ENCODE measurements at regions not wholly inside any gene's neighbourhood (a gene's known extent, or its start where the extent isn't known, plus 50 kb on each side); places are given as distances from the start of the nearest gene placed in this dataset.
A peak's percentile ranks its signal among the peaks of the same experiment; 100 is the strongest.
"Not testable (repeated sequence)": the region's sequence is repeated elsewhere in the genome, so short reads cannot be mapped to it uniquely, and the experiment has no call there.

DNA sequence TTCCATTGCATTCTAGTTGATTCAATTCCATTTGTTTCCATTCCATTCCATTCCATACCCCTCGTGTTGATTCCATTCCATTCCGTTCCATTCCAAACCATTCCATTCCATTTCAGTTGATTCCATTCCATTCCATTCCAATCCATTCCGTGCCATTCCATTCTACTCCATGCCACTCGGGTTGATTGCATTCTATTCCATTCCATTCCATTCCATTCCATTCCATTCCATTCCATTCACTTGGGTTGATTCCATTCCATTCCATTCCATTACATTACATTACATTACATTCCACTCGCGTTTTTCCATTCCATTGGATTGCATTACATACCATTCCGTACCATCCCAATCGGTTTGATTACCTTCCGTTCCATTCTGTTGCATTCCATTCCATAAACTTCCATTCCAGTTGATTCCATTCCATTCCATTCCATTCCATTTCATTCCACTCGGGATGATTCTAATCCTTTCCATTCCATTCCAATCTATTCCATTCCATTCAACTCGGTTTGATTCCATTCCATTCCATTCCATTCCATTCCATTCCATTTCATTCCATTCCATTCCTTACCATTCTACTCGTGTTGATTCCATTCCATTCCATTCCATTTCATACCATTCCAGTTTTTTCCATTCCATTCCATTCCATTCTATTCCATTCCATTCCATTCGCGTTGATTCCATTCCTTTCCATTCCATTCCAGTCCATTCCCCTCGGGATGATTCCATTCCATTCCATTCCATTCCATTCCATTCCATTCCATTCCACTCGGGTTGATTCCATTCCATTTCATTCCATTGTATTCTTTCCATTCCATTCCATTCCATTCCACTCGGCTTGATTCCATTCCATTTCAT, 1140.4 kb downstream of the RPIA start:
- H3K4me3 ChIP-seq (ENCODE audit: low read length), result no peak overlapping the region
- TF ChIP-seq, protein P1, sequence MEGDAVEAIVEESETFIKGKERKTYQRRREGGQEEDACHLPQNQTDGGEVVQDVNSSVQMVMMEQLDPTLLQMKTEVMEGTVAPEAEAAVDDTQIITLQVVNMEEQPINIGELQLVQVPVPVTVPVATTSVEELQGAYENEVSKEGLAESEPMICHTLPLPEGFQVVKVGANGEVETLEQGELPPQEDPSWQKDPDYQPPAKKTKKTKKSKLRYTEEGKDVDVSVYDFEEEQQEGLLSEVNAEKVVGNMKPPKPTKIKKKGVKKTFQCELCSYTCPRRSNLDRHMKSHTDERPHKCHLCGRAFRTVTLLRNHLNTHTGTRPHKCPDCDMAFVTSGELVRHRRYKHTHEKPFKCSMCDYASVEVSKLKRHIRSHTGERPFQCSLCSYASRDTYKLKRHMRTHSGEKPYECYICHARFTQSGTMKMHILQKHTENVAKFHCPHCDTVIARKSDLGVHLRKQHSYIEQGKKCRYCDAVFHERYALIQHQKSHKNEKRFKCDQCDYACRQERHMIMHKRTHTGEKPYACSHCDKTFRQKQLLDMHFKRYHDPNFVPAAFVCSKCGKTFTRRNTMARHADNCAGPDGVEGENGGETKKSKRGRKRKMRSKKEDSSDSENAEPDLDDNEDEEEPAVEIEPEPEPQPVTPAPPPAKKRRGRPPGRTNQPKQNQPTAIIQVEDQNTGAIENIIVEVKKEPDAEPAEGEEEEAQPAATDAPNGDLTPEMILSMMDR (conservative IDR thresholded peaks at IDR 0.05; ENCODE audit: low read length), result no peak
- no peak for DNase-seq (ENCODE audit: low read depth)

DNA sequence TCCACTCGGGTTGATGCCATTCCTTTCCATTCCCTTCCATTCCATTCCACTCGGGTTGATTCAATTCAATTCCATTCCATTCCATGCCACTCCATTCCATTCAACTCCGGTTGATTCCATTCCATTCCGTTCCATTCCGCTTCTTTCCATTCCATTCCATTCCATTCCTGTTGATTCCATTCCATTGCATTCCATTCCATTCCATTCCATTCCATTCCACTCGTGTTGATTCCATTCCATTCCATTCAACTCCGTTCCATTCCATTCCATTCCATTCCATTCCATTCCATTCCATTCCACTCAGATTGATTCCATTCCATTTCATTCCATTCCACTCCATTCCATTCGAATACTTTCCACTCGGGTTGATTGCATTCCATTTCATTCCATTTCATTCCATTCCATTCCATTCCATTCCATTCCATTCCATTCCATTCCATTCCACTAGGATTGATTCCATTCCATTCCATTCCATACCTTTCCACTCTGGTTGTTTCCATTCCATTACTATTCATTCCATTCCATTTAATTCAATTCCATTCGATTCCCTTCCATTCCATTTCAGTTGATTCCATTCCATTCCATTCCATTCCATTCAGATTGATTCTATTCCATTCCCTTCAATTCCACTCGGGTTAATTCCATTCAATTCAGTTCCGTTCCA, 1141.8 kb downstream of the RPIA start:
- peak; percentile 22 for DNase-seq (ENCODE audit: low read depth)
- TF ChIP-seq, protein P1 (conservative IDR thresholded peaks at IDR 0.05; ENCODE audit: low read length), result no peak
- no peak overlapping the region for H3K4me3 ChIP-seq (ENCODE audit: low read length)

DNA sequence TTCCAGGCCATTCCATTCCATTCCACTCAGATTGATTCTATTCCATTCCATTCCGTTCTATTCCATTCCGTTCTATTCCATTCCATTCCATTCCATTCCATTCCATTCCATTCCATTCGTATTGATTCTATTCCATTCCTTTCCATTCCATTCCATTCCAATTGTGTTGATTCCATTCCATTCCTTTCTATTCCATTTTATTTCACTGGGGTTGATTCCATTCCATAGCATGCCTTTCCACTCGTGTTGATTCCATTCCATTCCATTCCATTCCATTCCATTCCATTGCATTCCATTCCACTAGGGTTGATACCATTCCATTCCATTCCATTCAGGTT, 1142.3 kb downstream of the RPIA start:
- TF ChIP-seq, protein P1 (conservative IDR thresholded peaks at IDR 0.05; ENCODE audit: low read length), result no peak
- peak; percentile 26 for DNase-seq (ENCODE audit: low read depth)
- H3K4me3 ChIP-seq (ENCODE audit: low read length), result no peak overlapping the region

DNA sequence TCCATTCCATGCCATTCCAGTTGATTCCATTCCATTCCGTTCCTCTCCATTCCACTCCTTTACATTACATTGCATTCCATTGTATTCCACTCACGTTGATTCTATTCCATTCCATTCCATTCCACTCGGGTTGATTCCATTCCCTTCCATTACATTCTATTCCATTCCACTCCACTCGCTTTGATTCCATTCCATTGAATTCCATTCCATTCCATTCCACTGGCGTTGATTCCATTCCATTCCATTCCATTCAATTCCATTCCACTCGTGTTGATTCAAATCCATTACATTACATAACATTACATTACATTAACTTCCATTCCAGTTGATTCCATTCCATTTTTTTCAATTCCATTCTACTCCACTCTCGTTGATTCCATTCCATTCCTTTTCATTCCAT, 1142.8 kb downstream of the RPIA start:
- no peak overlapping the region for H3K4me3 ChIP-seq (ENCODE audit: low read length)
- TF ChIP-seq, protein P1 (conservative IDR thresholded peaks at IDR 0.05; ENCODE audit: low read length), result no peak
- DNase-seq (ENCODE audit: low read depth), result no peak

DNA sequence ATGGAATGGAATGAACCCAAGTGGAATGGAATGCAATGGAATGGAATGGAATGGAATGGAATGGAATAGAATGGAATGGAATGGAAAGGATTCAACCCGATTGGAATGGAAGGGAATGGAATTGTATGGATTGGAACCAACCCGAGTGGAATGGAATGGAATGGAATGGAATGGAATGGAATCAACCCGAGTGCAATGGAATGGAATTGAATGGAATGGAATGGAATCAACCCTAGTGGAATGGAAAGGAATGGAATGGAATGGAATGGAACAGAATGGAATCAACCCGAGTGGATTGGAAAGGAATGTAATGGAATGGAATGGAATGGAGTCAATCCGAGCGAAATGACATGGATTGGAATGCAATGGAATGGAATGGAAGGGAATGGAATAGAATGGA, 1144.9 kb downstream of the RPIA start:
- DNase-seq (ENCODE audit: low read depth), result peak; percentile 34
- not testable (repeated sequence) for H3K4me3 ChIP-seq (ENCODE audit: low read length)

DNA sequence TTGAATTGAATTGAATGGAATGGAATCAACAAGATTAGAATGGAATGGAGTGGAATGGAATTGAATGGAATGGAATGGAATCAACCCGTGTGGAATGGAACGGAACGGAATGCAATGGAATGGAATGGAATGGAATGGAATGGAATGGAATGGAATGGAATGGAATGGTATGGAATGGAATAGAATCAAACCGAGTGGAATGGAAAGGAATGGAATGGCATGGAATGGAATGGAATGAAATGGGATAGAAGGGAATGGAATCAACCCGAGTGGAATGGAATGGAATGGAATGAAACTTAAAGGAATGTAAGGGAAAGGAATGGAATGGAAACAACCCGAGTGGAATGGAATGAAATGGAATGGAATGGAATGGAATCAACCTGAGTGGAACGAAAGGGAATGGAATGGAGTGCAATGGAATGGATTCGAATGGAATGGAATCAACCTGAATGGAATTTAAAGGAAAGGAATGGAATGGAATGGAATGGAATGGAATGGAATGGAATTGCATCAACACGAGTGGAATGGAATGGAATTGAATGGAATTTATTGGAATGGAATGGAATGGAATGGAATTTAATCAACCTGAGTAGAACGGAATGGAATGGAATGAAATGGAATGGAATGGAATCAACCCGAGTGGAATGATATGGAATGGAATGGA, 1146.6 kb downstream of the RPIA start:
- DNase-seq (ENCODE audit: low read depth), result no peak
- no peak overlapping the region for H3K4me3 ChIP-seq (ENCODE audit: low read length)
- TF ChIP-seq, protein P1 (conservative IDR thresholded peaks at IDR 0.05; ENCODE audit: low read length), result no peak

DNA sequence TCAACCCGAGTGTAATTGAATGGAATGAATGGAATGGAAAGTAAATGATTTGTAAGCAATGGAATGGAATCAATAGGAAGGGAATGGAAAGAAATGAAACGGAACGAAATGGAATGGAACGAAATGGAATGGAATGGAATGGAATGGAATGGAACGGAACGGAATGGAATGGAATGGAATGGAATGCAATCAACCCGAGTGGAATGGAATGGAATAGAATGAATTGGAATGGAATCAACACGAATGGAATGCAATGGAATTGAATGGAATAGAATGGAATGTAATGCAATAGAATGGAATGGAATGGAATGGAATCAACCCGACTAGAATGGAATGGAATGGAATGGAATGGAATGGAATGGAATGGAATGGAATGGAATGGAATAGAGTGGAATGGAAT, 1148.7 kb downstream of the RPIA start:
- H3K4me3 ChIP-seq (ENCODE audit: low read length), result not testable (repeated sequence)
- DNase-seq (ENCODE audit: low read depth), result peak; percentile 22

DNA sequence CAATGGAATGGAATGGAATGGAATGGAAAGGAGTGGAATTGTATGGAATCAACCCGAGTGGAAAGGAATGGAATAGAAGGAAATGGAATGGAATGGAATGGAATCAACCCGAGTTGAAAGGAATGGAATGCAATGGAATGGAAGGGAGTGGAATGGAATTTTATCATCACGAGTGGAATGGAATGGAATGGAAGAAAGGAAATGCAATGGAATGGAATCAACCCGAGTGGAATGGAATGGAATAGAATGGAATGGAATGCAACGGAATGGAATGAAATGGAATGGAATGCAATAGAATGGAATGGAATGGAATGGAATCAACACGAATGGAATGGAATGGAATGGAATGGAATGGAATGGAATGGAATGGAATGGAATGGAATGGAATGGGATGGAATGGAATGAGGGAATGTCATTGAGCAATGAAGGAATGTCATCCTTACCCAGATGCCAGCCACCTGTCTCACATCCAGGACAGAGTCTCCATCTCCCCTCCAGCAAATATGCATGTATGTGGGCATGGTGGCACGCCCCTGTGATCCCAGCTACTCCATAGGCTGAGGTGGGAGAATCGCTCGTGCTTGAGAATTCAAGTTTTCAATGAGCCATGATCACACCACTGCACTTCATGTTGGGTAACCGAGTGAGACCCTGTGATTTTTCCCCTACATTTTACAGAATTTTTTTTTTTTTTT, 1149.5 kb downstream of the RPIA start:
- H3K4me3 ChIP-seq (ENCODE audit: low read length); DNase-seq (ENCODE audit: low read depth): not testable (repeated sequence)

Data from AG10803 (cell line).